C1 segment of cervical spinal cord (tissue), 14 donors: ENCODE measurements at regions not wholly inside any gene's neighbourhood (a gene's known extent, or its start where the extent isn't known, plus 50 kb on each side); places are given as distances from the start of the nearest gene placed in this dataset.

Source experiments
- DNase-seq, 14 donors: peaks; one replicate each; lab custom pipeline; 2025; lab: John Stamatoyannopoulos, UW

GRCh38 chr6:102677225-102677624, 1283.7 kb downstream of the GRIK2 start:
- no peak for DNase-seq

- DNase-seq = peak in 1 of 14 donors; percentile 38
Observed at GRCh38 chr6:102670735-102671134, 1277.2 kb downstream of the GRIK2 start.

- DNase-seq = no peak
Observed at GRCh38 chr6:102662851-102663250, 1269.3 kb downstream of the GRIK2 start.

GRCh38 chr6:102660303-102660702, 1266.8 kb downstream of the GRIK2 start:
- no peak for DNase-seq

GRCh38 chr6:102655823-102656222, 1262.3 kb downstream of the GRIK2 start:
- DNase-seq = no peak

GRCh38 chr6:102641426-102641825, 1247.9 kb downstream of the GRIK2 start:
- no peak for DNase-seq

GRCh38 chr6:102631921-102632320, 1238.4 kb downstream of the GRIK2 start:
- DNase-seq = peak in 1 of 14 donors; percentile 69

GRCh38 chr6:102623201-102623600, 1229.7 kb downstream of the GRIK2 start:
- DNase-seq = no peak

- DNase-seq = no peak
Observed at GRCh38 chr6:102619585-102619984, 1226.1 kb downstream of the GRIK2 start.

DNA sequence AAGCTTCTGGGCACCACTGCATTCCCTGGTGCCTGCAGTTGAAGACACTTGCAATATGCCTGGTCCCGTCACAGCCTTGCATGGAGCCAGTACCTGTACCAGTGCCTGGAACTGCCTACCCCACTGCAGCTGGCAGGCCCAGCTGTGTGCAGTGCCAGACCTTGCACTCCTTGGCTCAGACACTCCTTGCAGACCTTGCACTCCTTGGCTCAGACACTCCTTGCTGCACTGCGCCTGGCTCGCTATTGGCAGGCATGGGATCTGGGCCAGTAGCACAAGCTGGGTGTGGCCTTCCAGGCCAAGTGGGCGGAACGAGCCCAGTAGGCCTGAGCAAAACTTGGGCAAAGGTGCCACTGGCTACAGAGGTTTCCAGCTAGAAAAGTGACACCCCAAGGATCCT, 1189.1 kb downstream of the GRIK2 start:
- DNase-seq = no peak

GRCh38 chr6:102581378-102582124, 1188.0 kb downstream of the GRIK2 start:
- no peak for DNase-seq

- peak in 1 of 14 donors; percentile 36 for DNase-seq
Observed at GRCh38 chr6:102571236-102571908, 1177.9 kb downstream of the GRIK2 start.

- DNase-seq = no peak
Observed at GRCh38 chr6:102562713-102563112, 1169.2 kb downstream of the GRIK2 start.

- DNase-seq = no peak
Observed at GRCh38 chr6:102553214-102553613, 1159.7 kb downstream of the GRIK2 start.

DNA sequence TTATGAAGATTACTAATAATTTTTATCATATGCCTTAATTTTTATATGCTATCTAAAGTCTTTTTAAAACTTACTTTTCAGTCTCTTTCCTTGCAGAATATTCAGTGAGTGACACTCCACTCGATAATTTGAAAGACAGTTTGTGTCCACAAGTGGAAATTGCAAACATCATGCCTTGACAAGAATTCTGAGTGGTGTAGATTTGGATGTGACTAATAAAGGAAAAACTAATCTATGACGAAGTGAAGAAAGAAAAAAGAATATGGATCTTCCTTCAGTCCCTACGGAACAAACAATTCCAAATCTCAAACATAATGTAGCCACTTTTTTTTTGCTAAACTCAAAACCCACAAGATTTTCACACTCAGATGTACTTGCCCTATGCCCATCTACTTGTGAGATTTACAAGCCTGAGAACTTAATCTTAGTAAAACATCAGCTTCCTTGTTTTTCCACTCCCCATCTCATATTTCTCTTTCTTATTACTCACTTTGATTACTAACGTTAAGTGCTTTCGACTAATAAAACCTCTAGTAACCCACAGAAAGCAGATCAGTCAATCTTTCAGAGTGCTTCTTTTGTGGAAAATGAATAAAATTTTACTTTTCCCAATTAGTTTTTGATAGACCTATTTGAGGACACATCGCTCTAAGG, 1155.8 kb downstream of the GRIK2 start:
- no peak for DNase-seq

- DNase-seq = peak in 1 of 14 donors; percentile 65
Observed at GRCh38 chr6:102525336-102525735, 1131.8 kb downstream of the GRIK2 start.

DNA sequence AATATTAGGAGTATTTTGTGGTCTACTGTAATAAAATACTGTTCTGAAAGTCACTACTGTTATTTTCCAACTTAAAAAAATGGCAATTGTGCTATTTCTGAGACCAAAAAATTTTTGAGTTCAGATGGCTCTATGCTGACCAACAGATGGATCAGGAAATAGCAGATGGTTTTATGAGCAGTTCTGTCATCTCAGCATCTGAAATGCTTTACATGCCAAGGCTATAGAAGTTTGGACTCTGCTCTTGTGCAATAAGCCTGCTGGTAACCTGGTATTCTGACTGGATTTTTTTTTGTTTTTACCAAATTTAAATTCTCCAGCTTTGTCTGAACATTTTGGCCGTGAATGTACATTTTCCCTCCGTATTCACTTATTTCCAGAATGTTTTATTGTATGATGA, 1127.5 kb downstream of the GRIK2 start:
- peak in 1 of 14 donors; percentile 97 for DNase-seq

DNA sequence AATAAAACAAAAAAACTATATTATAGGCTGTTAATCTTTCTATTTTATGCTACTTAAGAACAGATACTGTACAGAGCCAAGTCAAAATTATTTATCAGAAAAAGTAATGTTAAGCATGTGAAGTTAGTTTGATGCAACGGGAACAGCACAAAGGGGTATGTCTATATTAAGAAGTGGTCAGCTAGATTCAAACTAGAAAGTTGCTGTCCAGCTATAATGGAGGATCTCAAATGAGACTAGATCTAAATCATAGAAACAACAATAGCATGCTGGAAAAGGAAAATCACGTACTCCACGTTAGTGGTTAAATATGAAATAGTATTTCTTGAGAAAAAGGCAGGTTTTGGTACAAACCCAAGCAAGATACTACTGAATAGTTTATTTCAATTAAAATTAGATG, 1124.0 kb downstream of the GRIK2 start:
- no peak for DNase-seq

- DNase-seq = no peak
Observed at GRCh38 chr6:102501615-102502014, 1108.1 kb downstream of the GRIK2 start.

DNA sequence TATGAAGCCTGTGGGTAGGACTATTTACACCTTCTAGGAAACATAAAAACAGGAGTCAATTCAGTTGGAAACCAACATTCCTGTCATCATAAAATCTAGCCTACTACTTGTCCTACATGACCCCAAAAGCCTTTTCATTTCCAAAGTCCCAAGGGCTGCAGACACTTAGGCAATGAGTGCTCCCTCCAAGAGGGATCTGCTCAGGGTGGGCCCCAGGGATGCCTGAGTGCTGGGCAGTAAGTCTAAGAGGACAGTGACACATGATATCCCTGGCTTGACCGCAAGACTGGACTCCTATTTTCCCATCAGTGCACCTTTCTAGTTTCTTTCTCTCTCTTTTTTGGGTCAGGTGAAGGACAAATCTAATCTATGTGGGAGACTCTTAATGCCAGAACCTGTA, 1101.3 kb downstream of the GRIK2 start:
- DNase-seq = no peak

DNA sequence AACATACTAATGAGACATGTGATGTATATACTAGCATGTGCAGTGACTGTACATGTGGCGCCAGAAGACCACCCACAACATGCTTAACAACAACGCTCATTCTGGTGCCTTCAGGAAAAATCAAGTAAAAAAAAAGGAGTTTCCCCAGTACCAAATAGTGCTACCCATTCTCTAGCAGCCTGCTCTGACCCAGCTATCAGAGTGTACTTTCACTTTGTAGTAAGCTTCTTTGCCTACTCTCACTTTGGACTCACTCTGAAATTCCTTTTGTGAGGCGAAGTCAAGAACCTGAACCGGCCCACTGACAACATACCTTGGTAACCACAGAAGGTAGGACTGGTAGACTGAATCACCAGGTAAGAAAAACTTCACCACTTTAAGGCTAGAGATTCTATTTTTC, 1100.0 kb downstream of the GRIK2 start:
- DNase-seq = no peak

DNA sequence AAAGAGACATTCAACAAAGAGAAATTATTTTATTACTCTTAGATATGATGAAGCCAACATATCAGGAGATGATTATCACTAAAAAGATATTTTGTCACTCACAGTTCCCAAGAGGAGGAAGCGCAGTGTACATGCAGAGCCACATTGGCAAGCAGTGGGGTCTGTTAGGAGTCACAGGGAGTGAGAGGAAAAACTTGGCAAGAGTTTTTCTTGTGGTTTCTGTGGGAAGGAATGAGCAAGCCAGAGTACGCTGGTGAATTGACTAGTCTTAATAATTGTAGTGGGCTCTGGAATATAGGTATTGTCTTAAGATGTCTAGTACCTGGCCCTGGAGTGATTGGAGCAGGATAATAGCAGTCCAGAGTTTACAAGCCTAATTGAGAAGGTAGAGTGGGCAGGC, 1095.2 kb downstream of the GRIK2 start:
- DNase-seq = no peak

- DNase-seq = no peak
Observed at GRCh38 chr6:102485480-102485879, 1092.0 kb downstream of the GRIK2 start.
